ENCODE measurements at regions not wholly inside any gene's neighbourhood (a gene's known extent, or its start where the extent isn't known, plus 50 kb on each side); places are given as distances from the start of the nearest gene placed in this dataset.

DNA sequence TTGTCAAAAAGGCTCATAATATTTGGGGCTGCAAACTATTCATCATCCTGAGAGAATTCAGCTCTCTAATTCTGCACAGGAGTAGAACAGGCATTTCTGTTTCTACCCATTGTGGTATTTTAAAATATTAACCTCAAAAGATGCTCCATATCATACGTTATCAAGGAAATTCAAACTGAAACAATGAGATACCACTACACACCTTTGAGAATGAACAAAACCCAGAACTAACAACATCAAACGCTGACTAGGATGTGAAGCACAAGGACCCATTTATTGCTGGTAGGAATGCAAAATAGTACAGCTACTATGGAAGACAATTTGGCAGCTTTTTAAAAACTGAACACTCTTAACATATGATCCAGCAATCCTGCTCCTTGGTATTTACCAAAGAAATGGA, 171.8 kb downstream of the DUSP6 start:
- H3K27ac ChIP-seq = no peak overlapping the region
- no peaks in the 10 kb centered on the region for H3K27me3 ChIP-seq
- no peaks in the 10 kb centered on the region for H3K36me3 ChIP-seq
- no peak for DNase-seq
- intact Hi-C loops (cut with DNase I) = no loop called here
- H3K9me3 ChIP-seq = no peaks in the 10 kb centered on the region
- TF ChIP-seq, protein P1, sequence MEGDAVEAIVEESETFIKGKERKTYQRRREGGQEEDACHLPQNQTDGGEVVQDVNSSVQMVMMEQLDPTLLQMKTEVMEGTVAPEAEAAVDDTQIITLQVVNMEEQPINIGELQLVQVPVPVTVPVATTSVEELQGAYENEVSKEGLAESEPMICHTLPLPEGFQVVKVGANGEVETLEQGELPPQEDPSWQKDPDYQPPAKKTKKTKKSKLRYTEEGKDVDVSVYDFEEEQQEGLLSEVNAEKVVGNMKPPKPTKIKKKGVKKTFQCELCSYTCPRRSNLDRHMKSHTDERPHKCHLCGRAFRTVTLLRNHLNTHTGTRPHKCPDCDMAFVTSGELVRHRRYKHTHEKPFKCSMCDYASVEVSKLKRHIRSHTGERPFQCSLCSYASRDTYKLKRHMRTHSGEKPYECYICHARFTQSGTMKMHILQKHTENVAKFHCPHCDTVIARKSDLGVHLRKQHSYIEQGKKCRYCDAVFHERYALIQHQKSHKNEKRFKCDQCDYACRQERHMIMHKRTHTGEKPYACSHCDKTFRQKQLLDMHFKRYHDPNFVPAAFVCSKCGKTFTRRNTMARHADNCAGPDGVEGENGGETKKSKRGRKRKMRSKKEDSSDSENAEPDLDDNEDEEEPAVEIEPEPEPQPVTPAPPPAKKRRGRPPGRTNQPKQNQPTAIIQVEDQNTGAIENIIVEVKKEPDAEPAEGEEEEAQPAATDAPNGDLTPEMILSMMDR (IDR thresholded peaks at IDR 0.05) = no peak
- H3K4me3 ChIP-seq = no peak overlapping the region
- no peak overlapping the region for H3K9ac ChIP-seq (ENCODE audit: low read depth in 2 of 2, low read length in 2 of 2)
- no peaks in the 10 kb centered on the region for H3K4me1 ChIP-seq

DNA sequence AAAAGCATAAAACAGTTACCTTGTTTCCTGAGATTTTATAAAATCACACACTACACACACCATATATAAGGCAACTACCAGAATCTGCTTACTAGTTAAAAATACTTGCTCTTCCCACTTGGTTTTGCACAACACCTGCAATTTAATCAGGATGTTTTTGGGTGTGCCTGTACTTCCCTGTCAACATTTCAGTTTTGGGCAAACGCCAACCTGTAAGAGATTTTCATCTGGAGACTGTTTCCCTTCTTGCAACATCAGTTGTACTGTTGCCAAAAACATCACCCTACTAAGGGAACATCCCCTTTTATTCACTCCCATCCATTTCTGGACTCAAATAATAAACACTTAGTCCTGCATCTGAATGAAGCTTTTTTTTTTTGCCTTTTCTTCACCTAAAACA, 172.3 kb downstream of the DUSP6 start:
- TF ChIP-seq, protein P1 (IDR thresholded peaks at IDR 0.05) = no peak
- H3K9me3 ChIP-seq = no peaks in the 10 kb centered on the region
- DNase-seq = peak; percentile 77
- intact Hi-C loops (cut with DNase I) = no loop called here
- H3K27me3 ChIP-seq = no peaks in the 10 kb centered on the region
- H3K9ac ChIP-seq (ENCODE audit: low read depth in 2 of 2, low read length in 2 of 2) = no peak overlapping the region
- H3K36me3 ChIP-seq = no peaks in the 10 kb centered on the region
- no peaks in the 10 kb centered on the region for H3K4me1 ChIP-seq
- no peak overlapping the region for H3K4me3 ChIP-seq
- no peak overlapping the region for H3K27ac ChIP-seq

- intact Hi-C loops (cut with DNase I) = no loop called here
- H3K27ac ChIP-seq = no peak overlapping the region
These were observed 173.1 kb downstream of the DUSP6 start for GRCh38 chr12:89179245-89179644.

GRCh38 chr12:89177802-89178395, 174.4 kb downstream of the DUSP6 start:
- H3K4me3 ChIP-seq = no peak overlapping the region
- H3K27me3 ChIP-seq = no peaks in the 10 kb centered on the region
- TF ChIP-seq, protein P1 (IDR thresholded peaks at IDR 0.05) = no peak
- intact Hi-C loops (cut with DNase I) = no loop called here
- H3K9me3 ChIP-seq = no peaks in the 10 kb centered on the region
- H3K36me3 ChIP-seq = no peaks in the 10 kb centered on the region
- H3K9ac ChIP-seq (ENCODE audit: low read depth in 2 of 2, low read length in 2 of 2) = no peak overlapping the region
- no peak for DNase-seq
- no peak overlapping the region for H3K27ac ChIP-seq
- H3K4me1 ChIP-seq = no peaks in the 10 kb centered on the region

More at GRCh38 chr12:89179245-89179644, 173.1 kb downstream of the DUSP6 start:
- TF ChIP-seq, protein P1 (IDR thresholded peaks at IDR 0.05) = no peak
- Histone ChIP-seq H3K9ac (ENCODE audit: low read depth in 2 of 2, low read length in 2 of 2) (no peak overlapping the region), H3K9me3 (no peaks in the 10 kb centered on the region), H3K4me3 (no peak overlapping the region), H3K27me3 (no peaks in the 10 kb centered on the region), H3K4me1 (no peaks in the 10 kb centered on the region), H3K36me3 (no peaks in the 10 kb centered on the region)
- no peak for DNase-seq

GRCh38 chr12:89176676-89177075, 175.6 kb downstream of the DUSP6 start:
- intact Hi-C loops (cut with DNase I) = no loop called here
- no peaks in the 10 kb centered on the region for H3K36me3 ChIP-seq
- H3K27me3 ChIP-seq = no peaks in the 10 kb centered on the region
- H3K27ac ChIP-seq = no peak overlapping the region
- H3K4me3 ChIP-seq = no peak overlapping the region
- no peak for DNase-seq
- no peaks in the 10 kb centered on the region for H3K9me3 ChIP-seq
- H3K4me1 ChIP-seq = no peaks in the 10 kb centered on the region
- no peak overlapping the region for H3K9ac ChIP-seq (ENCODE audit: low read depth in 2 of 2, low read length in 2 of 2)
- TF ChIP-seq, protein P1 (IDR thresholded peaks at IDR 0.05) = no peak

Measured in colonic mucosa (tissue), 4 donors.